KOPT-K1 (cell line): ENCODE measurements at regions not wholly inside any gene's neighbourhood (a gene's known extent, or its start where the extent isn't known, plus 50 kb on each side); places are given as distances from the start of the nearest gene placed in this dataset.
A peak's percentile ranks its signal among the peaks of the same experiment; 100 is the strongest.

Experiments
- H3K27ac ChIP-seq: fragments of 200-600 bp; sonication (generic); 2 replicates; pipeline ENCODE4 v1.5.1; 2016; ENCODE audit warnings: antibody characterized with exemption, mild to moderate bottlenecking, low read depth, low read length; ENCODE audit not compliant: poor library complexity, severe bottlenecking
- H3K36me3 ChIP-seq: fragments of 200-600 bp; sonication (generic); 2 replicates; pipeline ENCODE4 v1.5.1; 2017; ENCODE audit warnings: antibody characterized with exemption, mild to moderate bottlenecking, low read length, moderate library complexity; ENCODE audit not compliant: insufficient read depth
- H3K9me3 ChIP-seq: fragments of 200-600 bp; sonication (generic); 2 replicates; pipeline ENCODE4 v1.5.1; 2017; ENCODE audit warnings: antibody characterized with exemption, low read length, mild to moderate bottlenecking; ENCODE audit not compliant: insufficient read depth, poor library complexity, severe bottlenecking

DNA sequence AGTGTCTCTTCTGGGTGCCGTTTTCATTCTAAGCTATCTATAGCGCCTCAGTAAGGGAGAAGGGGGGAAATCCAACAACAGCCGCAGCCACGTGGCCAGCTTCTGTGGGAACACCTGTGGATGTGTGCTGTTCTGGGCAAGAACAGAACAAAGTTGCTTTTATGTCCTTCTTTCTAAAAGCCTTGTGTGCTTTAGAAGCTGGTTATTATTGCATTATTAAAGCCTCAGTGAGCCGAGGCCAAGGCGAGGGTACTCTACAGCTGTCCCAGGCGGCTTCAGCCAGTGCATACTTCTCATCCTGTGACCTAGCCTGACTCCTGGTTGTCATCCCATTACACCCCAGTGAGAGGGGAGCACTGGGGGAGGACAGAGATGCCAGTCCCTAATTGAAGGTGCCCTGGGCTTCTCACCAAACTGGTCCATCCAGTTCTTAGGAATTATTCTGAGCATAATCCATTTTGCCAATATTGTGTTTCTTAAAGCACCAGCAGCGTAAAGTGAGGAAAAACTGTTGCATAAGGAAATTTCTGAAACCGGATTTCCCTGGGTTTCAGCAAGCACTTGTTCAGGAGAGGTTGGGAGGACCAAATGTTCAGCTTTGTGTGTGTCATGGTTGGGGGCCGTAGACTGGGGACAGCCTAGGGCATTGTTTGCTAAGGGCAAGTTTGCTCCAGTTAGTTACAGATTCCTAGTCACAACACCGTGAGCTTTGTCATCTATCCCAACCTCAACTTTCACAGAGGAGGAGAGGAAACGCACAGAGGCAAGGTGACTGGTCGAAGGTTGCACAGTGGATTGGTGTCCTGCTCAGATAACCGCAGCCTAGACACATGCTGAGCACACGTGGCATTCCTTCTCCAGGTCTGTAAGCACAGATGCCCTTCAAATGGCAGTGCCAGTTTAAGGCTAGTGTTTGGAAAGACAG is 61.0 kb upstream of the ATP1A1 start:
- Histone ChIP-seq H3K9me3 (no peaks in the 10 kb centered on the region), H3K27ac (no peak overlapping the region), H3K36me3 (no peaks in the 10 kb centered on the region)

DNA sequence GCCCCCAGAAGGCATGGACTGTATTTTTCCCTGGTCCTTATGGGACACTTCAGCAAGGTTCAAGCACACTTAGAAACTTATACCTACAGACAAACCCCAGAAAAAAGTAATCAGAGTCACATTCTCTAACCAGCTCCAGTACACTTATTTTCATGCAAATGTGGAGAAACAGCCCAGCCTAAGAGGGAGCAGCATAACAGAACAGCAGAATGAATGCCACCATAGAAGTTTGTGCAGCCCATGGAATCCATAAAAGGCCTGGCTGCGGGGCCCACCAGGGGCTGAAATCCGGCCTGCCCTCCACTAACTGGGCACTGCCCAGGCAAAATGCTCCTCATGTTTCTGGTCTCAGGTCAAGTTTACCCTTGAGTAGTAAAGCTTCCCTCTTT is 60.4 kb upstream of the ATP1A1 start:
- Histone ChIP-seq H3K36me3 (no peaks in the 10 kb centered on the region), H3K9me3 (no peaks in the 10 kb centered on the region), H3K27ac (no peak overlapping the region)

DNA sequence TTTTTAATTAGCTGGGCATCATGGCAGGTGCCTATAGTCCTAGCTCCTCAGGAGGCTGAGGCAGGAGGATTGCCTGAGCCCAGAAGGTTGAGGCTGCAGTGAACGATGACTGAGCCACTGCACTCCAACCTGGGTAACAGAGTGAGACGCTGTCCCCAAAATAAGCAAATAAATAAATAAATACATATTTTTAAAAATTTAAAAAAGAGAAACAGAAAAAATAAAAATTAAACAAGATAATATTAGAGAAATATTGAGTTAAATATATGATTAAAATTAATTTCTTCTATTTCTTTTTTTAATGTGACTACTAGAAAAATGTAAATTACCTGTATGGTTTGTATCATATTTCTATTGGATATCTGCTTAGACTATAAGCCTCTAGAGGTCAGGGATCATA is 59.3 kb upstream of the ATP1A1 start:
- Histone ChIP-seq H3K9me3 (no peaks in the 10 kb centered on the region), H3K36me3 (no peaks in the 10 kb centered on the region), H3K27ac (no peak overlapping the region)

DNA sequence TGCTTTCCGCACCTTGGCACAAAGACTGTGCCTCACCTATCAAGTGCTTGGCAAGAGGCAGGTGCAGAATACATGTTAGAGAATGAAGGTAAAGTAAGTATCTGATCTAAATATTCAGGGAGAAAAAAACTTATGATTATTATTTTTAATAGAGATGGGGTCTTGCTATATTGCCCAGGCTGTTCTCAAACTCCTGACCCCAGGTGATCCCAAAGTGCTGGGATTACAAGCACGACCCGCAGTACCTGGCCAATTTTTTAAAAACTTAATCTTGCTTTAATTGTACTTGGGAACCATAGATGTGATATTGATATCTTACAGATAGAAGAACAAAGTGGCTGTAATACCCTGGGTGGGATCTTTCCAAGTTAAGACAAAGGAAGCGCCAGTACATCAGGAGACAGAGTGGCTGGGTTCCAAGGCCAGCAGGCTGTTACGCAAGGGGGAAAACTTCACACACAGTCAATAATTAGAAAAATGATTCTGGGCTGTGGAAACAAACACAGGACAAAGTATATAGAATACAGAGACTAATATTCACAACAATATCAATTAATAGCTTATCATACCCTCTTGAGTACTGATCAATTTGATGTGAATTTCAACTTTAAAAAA is 58.6 kb upstream of the ATP1A1 start:
- no peaks in the 10 kb centered on the region for H3K36me3 ChIP-seq
- no peak overlapping the region for H3K27ac ChIP-seq
- no peaks in the 10 kb centered on the region for H3K9me3 ChIP-seq

DNA sequence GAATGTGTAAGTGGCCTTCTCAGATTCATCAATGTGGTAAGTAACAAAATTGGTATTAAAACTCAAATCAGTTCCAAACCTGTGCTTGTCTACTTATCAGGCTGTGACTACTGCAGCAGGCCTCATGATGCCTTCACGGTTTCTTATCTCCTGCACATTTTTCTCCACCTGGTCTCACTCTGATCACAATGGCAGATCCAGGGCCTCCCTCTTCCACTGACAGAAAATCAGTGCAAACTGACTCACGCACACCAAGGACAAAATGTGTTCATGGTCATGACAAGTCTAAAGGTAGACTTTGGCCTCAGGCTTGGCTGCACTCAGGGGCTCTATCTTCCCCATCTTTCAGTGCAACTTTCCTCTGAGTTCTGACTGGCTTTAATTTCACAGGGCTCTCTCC is 56.7 kb upstream of the ATP1A1 start:
- Histone ChIP-seq H3K27ac (no peak overlapping the region), H3K9me3 (no peaks in the 10 kb centered on the region), H3K36me3 (no peaks in the 10 kb centered on the region)

DNA sequence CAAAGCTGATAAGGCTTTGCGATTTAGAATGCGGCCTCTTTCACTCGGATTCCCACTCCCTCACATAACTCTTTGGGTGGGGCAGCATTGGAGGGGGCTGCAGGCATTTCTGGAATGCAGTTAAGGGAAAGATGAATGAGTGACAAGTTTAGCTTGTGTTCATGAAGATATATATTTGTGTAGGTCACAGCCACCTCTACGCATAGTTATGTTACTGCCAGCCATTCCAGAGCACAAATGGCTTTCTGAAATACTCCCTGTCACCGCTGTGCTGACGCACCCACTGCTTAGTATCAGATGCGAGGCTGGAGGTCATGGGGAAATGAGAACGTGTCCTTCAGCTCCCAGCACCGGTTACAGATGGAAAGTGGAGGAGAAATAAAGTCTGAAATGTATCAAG is 54.1 kb upstream of the ATP1A1 start:
- no peaks in the 10 kb centered on the region for H3K9me3 ChIP-seq
- no peak overlapping the region for H3K27ac ChIP-seq
- H3K36me3 ChIP-seq = no peaks in the 10 kb centered on the region

DNA sequence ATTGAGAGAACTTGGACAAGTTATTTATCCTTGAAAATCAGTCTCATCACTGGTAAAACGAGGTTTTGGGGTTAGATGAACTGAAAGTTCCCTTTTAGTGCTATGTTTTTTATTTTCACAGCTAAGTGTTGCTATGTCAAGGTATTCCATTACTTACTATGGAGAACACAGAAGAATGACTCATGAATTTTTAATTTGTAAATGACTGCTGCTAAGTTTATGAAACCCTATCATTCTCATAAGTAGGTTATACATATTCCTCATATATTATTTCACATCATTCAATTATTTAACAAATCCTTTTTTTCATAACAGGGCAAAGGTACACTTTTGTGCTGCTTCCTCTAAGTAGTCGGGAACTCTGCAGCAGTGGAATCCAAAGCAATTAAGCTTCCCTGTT is 52.2 kb upstream of the ATP1A1 start:
- Histone ChIP-seq H3K9me3 (no peaks in the 10 kb centered on the region), H3K36me3 (no peaks in the 10 kb centered on the region), H3K27ac (peak overlapping the region; percentile 50)

DNA sequence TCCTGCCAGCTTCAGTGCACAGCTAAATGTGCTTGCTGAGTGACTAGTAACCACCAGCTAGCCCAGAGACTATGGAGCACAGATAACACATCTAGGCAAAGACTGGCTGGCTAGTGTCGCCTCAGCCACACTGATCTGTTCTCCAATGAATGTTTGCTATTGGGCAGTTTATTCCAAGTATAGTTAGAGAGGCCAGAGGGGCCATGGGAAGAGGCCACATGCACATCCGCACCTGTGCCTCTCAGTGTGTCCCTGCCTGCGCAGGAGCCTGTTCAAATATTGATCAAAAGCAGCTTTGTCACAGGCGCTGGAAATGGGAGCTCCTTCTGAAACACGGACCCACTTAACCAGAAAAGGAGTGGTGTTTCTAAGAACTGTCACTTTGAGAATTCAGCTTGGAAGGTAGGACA is 51.3 kb upstream of the ATP1A1 start:
- peak overlapping the region; percentile 50 for H3K27ac ChIP-seq
- no peaks in the 10 kb centered on the region for H3K9me3 ChIP-seq
- no peaks in the 10 kb centered on the region for H3K36me3 ChIP-seq

DNA sequence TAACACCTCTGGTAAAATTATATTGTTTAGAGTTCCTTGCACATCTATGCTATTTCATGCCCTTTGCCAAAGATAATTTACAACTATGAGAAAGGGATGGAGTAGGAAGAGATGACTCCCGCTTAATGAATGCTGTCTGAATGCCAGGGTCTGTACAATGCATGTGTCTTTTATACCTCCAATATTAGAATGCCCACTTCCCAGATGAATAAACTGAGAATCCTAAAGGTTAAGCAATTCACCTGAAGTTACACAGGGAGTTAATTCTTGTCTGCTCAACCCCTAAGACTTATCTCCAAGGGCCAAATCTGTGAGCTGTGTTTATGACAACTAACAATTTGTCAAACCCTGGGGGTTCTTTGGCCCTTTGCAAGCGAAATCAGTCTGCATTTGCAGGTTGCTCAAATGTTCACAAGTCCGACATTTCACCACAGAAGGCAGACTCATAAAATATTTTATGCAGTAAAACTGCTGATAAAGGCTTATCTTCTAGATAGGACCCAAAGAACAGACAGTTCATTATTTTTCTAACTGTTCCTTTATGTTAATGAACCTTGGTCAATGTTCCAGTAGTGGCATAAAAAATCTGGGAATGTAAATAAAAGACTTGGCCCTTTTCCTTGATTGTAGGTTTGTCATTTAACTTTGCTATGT is 50.2 kb upstream of the ATP1A1 start:
- H3K27ac ChIP-seq = peak overlapping the region; percentile 50
- no peaks in the 10 kb centered on the region for H3K9me3 ChIP-seq
- H3K36me3 ChIP-seq = no peaks in the 10 kb centered on the region
